ENCODE measurements at regions not wholly inside any gene's neighbourhood (a gene's known extent, or its start where the extent isn't known, plus 50 kb on each side); places are given as distances from the start of the nearest gene placed in this dataset.

DNA sequence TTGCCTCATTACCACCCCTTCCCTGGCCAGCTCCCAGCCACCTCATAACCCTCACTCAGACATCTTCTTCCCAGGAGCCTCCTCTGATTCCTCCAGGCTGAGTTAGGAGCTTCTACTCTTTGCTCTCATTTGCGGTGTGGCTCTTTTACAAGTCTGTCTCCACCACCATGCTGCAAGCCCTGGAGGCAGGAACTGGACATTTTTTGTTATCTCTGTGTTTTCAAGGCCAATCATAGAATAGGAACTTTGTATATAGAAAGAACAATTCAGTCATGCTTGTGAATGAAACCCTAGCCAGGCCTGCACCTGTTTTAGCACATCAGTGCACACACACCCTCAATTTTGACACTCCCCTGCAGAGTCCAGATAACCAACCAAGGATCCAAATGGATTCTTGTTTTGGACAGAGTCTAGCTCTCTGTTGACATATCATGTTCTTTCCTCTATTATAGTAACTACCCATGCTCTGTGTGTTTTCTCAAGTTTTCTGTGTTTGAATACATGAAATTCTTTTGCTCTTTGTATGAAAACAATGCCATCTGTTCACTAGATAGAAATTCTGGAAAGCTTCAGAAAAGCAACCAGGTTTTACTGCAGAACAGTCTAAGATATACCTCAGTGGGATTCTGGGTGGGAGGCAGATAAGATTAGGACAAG is 60.9 kb upstream of the ZNF648 start:
- TF ChIP-seq, protein P1, sequence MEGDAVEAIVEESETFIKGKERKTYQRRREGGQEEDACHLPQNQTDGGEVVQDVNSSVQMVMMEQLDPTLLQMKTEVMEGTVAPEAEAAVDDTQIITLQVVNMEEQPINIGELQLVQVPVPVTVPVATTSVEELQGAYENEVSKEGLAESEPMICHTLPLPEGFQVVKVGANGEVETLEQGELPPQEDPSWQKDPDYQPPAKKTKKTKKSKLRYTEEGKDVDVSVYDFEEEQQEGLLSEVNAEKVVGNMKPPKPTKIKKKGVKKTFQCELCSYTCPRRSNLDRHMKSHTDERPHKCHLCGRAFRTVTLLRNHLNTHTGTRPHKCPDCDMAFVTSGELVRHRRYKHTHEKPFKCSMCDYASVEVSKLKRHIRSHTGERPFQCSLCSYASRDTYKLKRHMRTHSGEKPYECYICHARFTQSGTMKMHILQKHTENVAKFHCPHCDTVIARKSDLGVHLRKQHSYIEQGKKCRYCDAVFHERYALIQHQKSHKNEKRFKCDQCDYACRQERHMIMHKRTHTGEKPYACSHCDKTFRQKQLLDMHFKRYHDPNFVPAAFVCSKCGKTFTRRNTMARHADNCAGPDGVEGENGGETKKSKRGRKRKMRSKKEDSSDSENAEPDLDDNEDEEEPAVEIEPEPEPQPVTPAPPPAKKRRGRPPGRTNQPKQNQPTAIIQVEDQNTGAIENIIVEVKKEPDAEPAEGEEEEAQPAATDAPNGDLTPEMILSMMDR (CRISPR knock-in tag; IDR thresholded peaks at IDR 0.05) = no peak
- no peak for TF ChIP-seq ZBTB20 (CRISPR knock-in tag; IDR thresholded peaks at IDR 0.05; ENCODE audit: borderline replicate concordance, low read depth)
- no peak for TF ChIP-seq JUN (CRISPR knock-in tag; IDR thresholded peaks at IDR 0.05)
- TF ChIP-seq POLR2A (IDR thresholded peaks at IDR 0.05; ENCODE audit: insufficient read depth in 1 of 2, low read depth in 2 of 2, low read length in 2 of 2) = no peak
- no peak for TF ChIP-seq EEA1 (CRISPR knock-in tag; IDR thresholded peaks at IDR 0.05; ENCODE audit: borderline replicate concordance)
- no peak for TF ChIP-seq SRF (IDR thresholded peaks at IDR 0.05; ENCODE audit: low read depth, low read length)
- no peak for TF ChIP-seq EHMT2 (IDR thresholded peaks at IDR 0.05; ENCODE audit: borderline replicate concordance, low read depth, low read length)
- TF ChIP-seq ZBTB1 (CRISPR knock-in tag; IDR thresholded peaks at IDR 0.05; ENCODE audit: borderline replicate concordance) = no peak
- no peak for TF ChIP-seq ZNF207 (IDR thresholded peaks at IDR 0.05; ENCODE audit: borderline replicate concordance)
- no peak for TF ChIP-seq YY1 (IDR thresholded peaks at IDR 0.05; ENCODE audit: insufficient read depth, insufficient replicate concordance, low read depth, low read length)
- no peak for TF ChIP-seq RFX5 (IDR thresholded peaks at IDR 0.05; ENCODE audit: low read depth, low read length)
